Type B pancreatic cell (in vitro differentiated cells): ENCODE measurements at regions not wholly inside any gene's neighbourhood (a gene's known extent, or its start where the extent isn't known, plus 50 kb on each side); places are given as distances from the start of the nearest gene placed in this dataset.

ENCODE experiments used
- DNase-seq: peaks from one replicate; pipeline ENCODE4 v3.0.0; 2021; ENCODE audit warnings: mixed read lengths; ENCODE audit not compliant: unreplicated experiment; ENCODE audit errors: extremely low spot score
- H3K27ac Mint-ChIP-seq: 2 replicates; pipeline ENCODE4 v1.8.0; 2021; ENCODE audit warnings: mild to moderate bottlenecking, mixed read lengths
- H3K27me3 Mint-ChIP-seq: 2 replicates; pipeline ENCODE4 v1.8.0; 2021; ENCODE audit warnings: mixed read lengths
- H3K36me3 Mint-ChIP-seq: 2 replicates; pipeline ENCODE4 v1.8.0; 2021; ENCODE audit warnings: mixed read lengths
- H3K4me1 Mint-ChIP-seq: one replicate; pipeline ENCODE4 v1.8.0; 2021; ENCODE audit warnings: mixed read lengths; ENCODE audit not compliant: unreplicated experiment
- H3K4me3 Mint-ChIP-seq: 2 replicates; pipeline ENCODE4 v1.8.0; 2021; ENCODE audit warnings: mild to moderate bottlenecking, mixed read lengths
- H3K9me3 Mint-ChIP-seq: 2 replicates; pipeline ENCODE4 v1.8.0; 2021; ENCODE audit warnings: mixed read lengths
- CTCF ChIP-seq: fragments of 200-600 bp; sonication (generic); conservative IDR thresholded peaks from 2 replicates; pipeline ENCODE4 v1.5.0; 2021; ENCODE audit warnings: antibody characterized with exemption, mild to moderate bottlenecking

GRCh38 chr18:40962784-40963183, 992.2 kb upstream of the PIK3C3 start:
- no peak for DNase-seq
- Mint-ChIP-seq H3K4me1 (no peaks in the 10 kb centered on the region), H3K9me3 (peaks cover 4% of the 10 kb centered on the region), H3K36me3 (no peaks in the 10 kb centered on the region), H3K4me3 (no peak overlapping the region), H3K27ac (no peak overlapping the region), H3K27me3 (no peaks in the 10 kb centered on the region)
- no peak for TF ChIP-seq CTCF

- H3K36me3 Mint-ChIP-seq, result no peaks in the 10 kb centered on the region
- H3K27me3 Mint-ChIP-seq, result no peaks in the 10 kb centered on the region
- H3K4me3 Mint-ChIP-seq, result no peak overlapping the region
- H3K27ac Mint-ChIP-seq, result no peak overlapping the region
- H3K9me3 Mint-ChIP-seq, result peaks cover 6% of the 10 kb centered on the region
- DNase-seq, result no peak
- H3K4me1 Mint-ChIP-seq, result peaks cover 12% of the 10 kb centered on the region
- TF ChIP-seq CTCF, result no peak
Observed at GRCh38 chr18:40957533-40958070, 997.4 kb upstream of the PIK3C3 start.

GRCh38 chr18:40956213-40956612, 998.8 kb upstream of the PIK3C3 start:
- Mint-ChIP-seq H3K27me3 (no peaks in the 10 kb centered on the region), H3K36me3 (no peaks in the 10 kb centered on the region), H3K27ac (no peak overlapping the region), H3K4me1 (peaks cover 12% of the 10 kb centered on the region), H3K4me3 (no peak overlapping the region), H3K9me3 (peaks cover 6% of the 10 kb centered on the region)
- DNase-seq, result no peak
- TF ChIP-seq CTCF, result no peak

- no peaks in the 10 kb centered on the region for H3K27me3 Mint-ChIP-seq
- no peak overlapping the region for H3K4me3 Mint-ChIP-seq
- peaks cover 6% of the 10 kb centered on the region for H3K9me3 Mint-ChIP-seq
- no peak for DNase-seq
- TF ChIP-seq CTCF, result no peak
- H3K27ac Mint-ChIP-seq, result no peak overlapping the region
- peaks cover 12% of the 10 kb centered on the region for H3K4me1 Mint-ChIP-seq
- H3K36me3 Mint-ChIP-seq, result no peaks in the 10 kb centered on the region
Observed at GRCh38 chr18:40955351-40955750, 999.7 kb upstream of the PIK3C3 start.

- no peaks in the 10 kb centered on the region for H3K27me3 Mint-ChIP-seq
- no peak for DNase-seq
- no peak overlapping the region for H3K4me3 Mint-ChIP-seq
- peaks cover 15% of the 10 kb centered on the region for H3K4me1 Mint-ChIP-seq
- no peak overlapping the region for H3K27ac Mint-ChIP-seq
- no peaks in the 10 kb centered on the region for H3K36me3 Mint-ChIP-seq
- peaks cover 6% of the 10 kb centered on the region for H3K9me3 Mint-ChIP-seq
- TF ChIP-seq CTCF, result no peak
Observed at GRCh38 chr18:40949114-40949950, 1005.7 kb upstream of the PIK3C3 start.
